ENCODE measurements at regions not wholly inside any gene's neighbourhood (a gene's known extent, or its start where the extent isn't known, plus 50 kb on each side); places are given as distances from the start of the nearest gene placed in this dataset.

DNA sequence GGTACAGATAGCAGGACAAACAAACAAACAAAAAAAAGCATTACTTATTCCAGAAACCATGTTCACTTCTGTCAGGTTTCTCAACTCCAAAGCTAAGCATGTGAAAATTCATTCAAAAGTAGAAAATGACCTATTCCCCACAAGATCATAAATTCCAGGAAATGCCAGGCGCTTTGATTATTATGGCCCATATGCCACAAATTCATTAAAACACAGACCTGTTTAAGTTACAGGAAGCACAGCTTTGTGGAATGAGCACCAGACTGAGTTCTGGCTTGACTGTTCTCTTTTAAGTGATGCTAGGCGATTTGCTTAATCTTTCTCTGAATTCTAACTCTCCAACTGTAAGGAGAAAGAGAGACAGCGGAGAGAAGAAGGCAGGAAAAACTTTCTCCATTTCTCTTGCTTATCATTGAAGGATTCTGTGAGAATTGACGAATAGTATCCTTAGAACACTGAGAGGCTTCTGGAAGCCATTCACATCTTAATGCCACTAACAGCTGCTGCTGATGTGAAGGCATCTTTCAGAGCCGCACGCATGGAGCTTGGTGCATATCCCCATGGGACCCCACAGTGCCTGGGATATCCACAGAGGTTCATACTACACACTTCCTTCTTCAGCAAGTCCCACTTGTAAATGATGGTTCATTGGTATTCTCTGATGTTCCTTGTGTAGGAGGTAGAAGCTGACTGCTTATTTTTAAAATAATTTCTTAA, 138.0 kb downstream of the ZNF674 start:
- BruUV-seq (replicated peaks), result no TSS peak
- Histone ChIP-seq H3K36me3 (ENCODE audit: control insufficient read depth in 2 of 2, extremely low read depth in 1 of 2, insufficient read depth in 2 of 2, low read length in 2 of 2) (no peaks in the 10 kb centered on the region), H3K4me2 (ENCODE audit: insufficient read depth, low read length) (no peak overlapping the region), H3K4me1 (ENCODE audit: control insufficient read depth, extremely low read depth, insufficient read depth, low read length) (no peaks in the 10 kb centered on the region), H3K9me3 (replicated peaks; ENCODE audit: control insufficient read depth, insufficient read depth, low read length) (no peaks in the 10 kb centered on the region), H3K9me1 (replicated peaks; ENCODE audit: control insufficient read depth, extremely low read depth, insufficient read depth, low read length) (no peaks in the 10 kb centered on the region), H3K27me3 (ENCODE audit: control insufficient read depth in 2 of 2, insufficient read depth in 2 of 2, low read length in 2 of 2) (no peaks in the 10 kb centered on the region), H2AFZ (ENCODE audit: low read depth, low read length) (no peak overlapping the region), H4K20me1 (replicated peaks; ENCODE audit: control insufficient read depth, extremely low read depth, insufficient read depth, low read length) (no peaks in the 10 kb centered on the region), H3K9ac (replicated peaks; ENCODE audit: extremely low read depth, insufficient read depth, low read length) (no peak overlapping the region), H3K27ac (ENCODE audit: insufficient read depth, low read depth, low read length) (no peak overlapping the region), H3K4me3 (replicated peaks in 1 of 3; ENCODE audit: insufficient read depth in 1 of 3, low read depth in 1 of 3, low read length in 3 of 3) (no peak overlapping the region), H3K79me2 (ENCODE audit: control insufficient read depth, insufficient read depth, low read length) (no peaks in the 10 kb centered on the region)
- CTCF ChIA-PET, result interaction anchor here (0.9 to 2.8 kb wide), 9 partner anchors 21 to 1220 kb away, joined by 3 to 22 read pairs (median 10); no protein-coding TSS in a partner anchor
- no peak for TF ChIP-seq JUN (IDR thresholded peaks at IDR 0.05; ENCODE audit: borderline replicate concordance, insufficient read depth, insufficient read length, low read depth)
- TF ChIP-seq, protein P1, sequence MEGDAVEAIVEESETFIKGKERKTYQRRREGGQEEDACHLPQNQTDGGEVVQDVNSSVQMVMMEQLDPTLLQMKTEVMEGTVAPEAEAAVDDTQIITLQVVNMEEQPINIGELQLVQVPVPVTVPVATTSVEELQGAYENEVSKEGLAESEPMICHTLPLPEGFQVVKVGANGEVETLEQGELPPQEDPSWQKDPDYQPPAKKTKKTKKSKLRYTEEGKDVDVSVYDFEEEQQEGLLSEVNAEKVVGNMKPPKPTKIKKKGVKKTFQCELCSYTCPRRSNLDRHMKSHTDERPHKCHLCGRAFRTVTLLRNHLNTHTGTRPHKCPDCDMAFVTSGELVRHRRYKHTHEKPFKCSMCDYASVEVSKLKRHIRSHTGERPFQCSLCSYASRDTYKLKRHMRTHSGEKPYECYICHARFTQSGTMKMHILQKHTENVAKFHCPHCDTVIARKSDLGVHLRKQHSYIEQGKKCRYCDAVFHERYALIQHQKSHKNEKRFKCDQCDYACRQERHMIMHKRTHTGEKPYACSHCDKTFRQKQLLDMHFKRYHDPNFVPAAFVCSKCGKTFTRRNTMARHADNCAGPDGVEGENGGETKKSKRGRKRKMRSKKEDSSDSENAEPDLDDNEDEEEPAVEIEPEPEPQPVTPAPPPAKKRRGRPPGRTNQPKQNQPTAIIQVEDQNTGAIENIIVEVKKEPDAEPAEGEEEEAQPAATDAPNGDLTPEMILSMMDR (IDR thresholded peaks at IDR 0.05; ENCODE audit: extremely low read depth in 1 of 2, insufficient read depth in 1 of 2, low read depth in 1 of 2, low read length in 2 of 2), result no peak
- no peak for TF ChIP-seq FOS (IDR thresholded peaks at IDR 0.05; ENCODE audit: borderline replicate concordance, insufficient read depth, low read length)
- no peak for TF ChIP-seq POLR2AphosphoS5 (IDR thresholded peaks at IDR 0.05; ENCODE audit: insufficient read depth, low read depth, low read length)
- no peak for TF ChIP-seq MYC (IDR thresholded peaks at IDR 0.05; ENCODE audit: low read depth, low read length)
- TF ChIP-seq POLR2A (IDR thresholded peaks at IDR 0.05; ENCODE audit: low read depth, low read length), result no peak
- no peak for TF ChIP-seq GATA2 (IDR thresholded peaks at IDR 0.05; ENCODE audit: insufficient read depth, insufficient read length, low read depth, low read length)
- TF ChIP-seq, protein P2, sequence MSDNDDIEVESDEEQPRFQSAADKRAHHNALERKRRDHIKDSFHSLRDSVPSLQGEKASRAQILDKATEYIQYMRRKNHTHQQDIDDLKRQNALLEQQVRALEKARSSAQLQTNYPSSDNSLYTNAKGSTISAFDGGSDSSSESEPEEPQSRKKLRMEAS (IDR thresholded peaks at IDR 0.05; ENCODE audit: insufficient read depth, insufficient read length), result no peak
- TF ChIP-seq EZH2 (IDR thresholded peaks at IDR 0.05; ENCODE audit: borderline replicate concordance, low read depth, low read length, severe bottlenecking), result no peak
- dilution Hi-C loops (cut with MboI; ENCODE audit: extremely low pct_ligation_motif_present, low sequenced_read_pairs) (no loop called here), intact Hi-C loops (cut with micrococcal nuclease) (loop anchor here (5.0 to 10.0 kb wide), 2 partner anchors 892 to 1085 kb away; no protein-coding TSS in a partner anchor)
- FAIRE-seq (no peak), DNase-seq (ENCODE audit: low read depth, low spot score) (peak; percentile 11)
- POLR2A ChIA-PET, result interaction anchor here (0.6 kb wide), 1 partner anchor 783 kb away, joined by 4 read pairs; no protein-coding TSS in a partner anchor
